H9 (cell line): ENCODE measurements at regions not wholly inside any gene's neighbourhood (a gene's known extent, or its start where the extent isn't known, plus 50 kb on each side); places are given as distances from the start of the nearest gene placed in this dataset.

ENCODE experiments used
- DNase-seq: peaks from one replicate; pipeline ENCODE4 v3.0.0-alpha.2; 2017
- H2AFZ ChIP-seq: one replicate; pipeline ENCODE4 v1.6.1; 2013; ENCODE audit warnings: mild to moderate bottlenecking, low read length, control low read depth, moderate library complexity
- H2AK5ac ChIP-seq: 2 replicates; pipeline ENCODE4 v1.6.1; 2013; ENCODE audit warnings: low read length, control low read depth, mixed read lengths; ENCODE audit not compliant: insufficient read length
- H2BK120ac ChIP-seq: one replicate; pipeline ENCODE4 v1.6.1; 2013; ENCODE audit warnings: low read depth, mild to moderate bottlenecking, low read length, control low read depth, inconsistent platforms; ENCODE audit not compliant: poor library complexity, severe bottlenecking
- H2BK12ac ChIP-seq: 2 replicates; pipeline ENCODE4 v1.6.1; 2013; ENCODE audit warnings: low read length, control low read depth, mixed read lengths, low read depth; ENCODE audit not compliant: insufficient read length
- H2BK15ac ChIP-seq: 2 replicates; pipeline ENCODE4 v1.6.1; 2013; ENCODE audit warnings: low read depth, low read length, control low read depth
- H2BK20ac ChIP-seq: one replicate; pipeline ENCODE4 v1.6.1; 2013; ENCODE audit warnings: low read depth, mild to moderate bottlenecking, low read length, control low read depth, inconsistent platforms; ENCODE audit not compliant: poor library complexity, severe bottlenecking
- H2BK5ac ChIP-seq: 2 replicates; pipeline ENCODE4 v1.6.1; 2013; ENCODE audit warnings: low read length, control low read depth, mixed read lengths; ENCODE audit not compliant: insufficient read length
- H3K14ac ChIP-seq: 2 replicates; pipeline ENCODE4 v1.6.1; 2013; ENCODE audit warnings: low read length, control low read depth; ENCODE audit not compliant: insufficient read depth
- H3K18ac ChIP-seq: 2 replicates; pipeline ENCODE4 v1.6.1; 2013; ENCODE audit warnings: low read depth, mild to moderate bottlenecking, mixed read lengths, low read length, control low read depth; ENCODE audit not compliant: insufficient read length
- H3K23ac ChIP-seq: 2 replicates; pipeline ENCODE4 v1.6.1; 2013; ENCODE audit warnings: low read length, control low read depth, mixed read lengths, low read depth; ENCODE audit not compliant: insufficient read length
- H3K23me2 ChIP-seq: 2 replicates; pipeline ENCODE4 v1.6.1; 2013; ENCODE audit warnings: low read depth, mild to moderate bottlenecking, mixed read lengths, low read length, control low read depth; ENCODE audit not compliant: insufficient read length, poor library complexity, severe bottlenecking
- H3K27ac ChIP-seq: 2 replicates; pipeline ENCODE4 v1.5.1; 2013; ENCODE audit warnings: low read length, control low read depth, mixed read lengths, low read depth; ENCODE audit not compliant: insufficient read length
- H3K27me3 ChIP-seq: 2 replicates; pipeline ENCODE4 v1.6.1; 2013; ENCODE audit warnings: low read length, control low read depth, inconsistent platforms; ENCODE audit not compliant: insufficient read depth
- H3K4ac ChIP-seq: 2 replicates; pipeline ENCODE4 v1.6.1; 2013; ENCODE audit warnings: low read depth, mild to moderate bottlenecking, control low read depth, inconsistent platforms, low read length, moderate library complexity
- H3K4me1 ChIP-seq: 2 replicates; pipeline ENCODE4 v1.6.1; 2013; ENCODE audit warnings: low read length, control low read depth, inconsistent platforms; ENCODE audit not compliant: insufficient read depth
- H3K4me2 ChIP-seq: 2 replicates; pipeline ENCODE4 v1.6.1; 2013; ENCODE audit warnings: low read length, control low read depth, mixed read lengths; ENCODE audit not compliant: insufficient read length, insufficient read depth
- H3K56ac ChIP-seq: 2 replicates; pipeline ENCODE4 v1.6.1; 2013; ENCODE audit warnings: low read depth, mild to moderate bottlenecking, mixed read lengths, low read length, control low read depth; ENCODE audit not compliant: insufficient read length
- H3K79me1 ChIP-seq: 2 replicates; pipeline ENCODE4 v1.6.1; 2013; ENCODE audit warnings: low read depth, mild to moderate bottlenecking, moderate library complexity, low read length, control low read depth, inconsistent platforms; ENCODE audit not compliant: insufficient read depth, poor library complexity, severe bottlenecking
- H3K79me2 ChIP-seq: 2 replicates; pipeline ENCODE4 v1.6.1; 2013; ENCODE audit warnings: low read length, control low read depth, inconsistent platforms; ENCODE audit not compliant: insufficient read depth
- H3K9ac ChIP-seq: 2 replicates; pipeline ENCODE4 v1.6.1; 2013; ENCODE audit warnings: low read length, control low read depth, mixed read lengths; ENCODE audit not compliant: insufficient read length; ENCODE audit errors: extremely low read depth
- H3K9me3 ChIP-seq: one replicate; pipeline ENCODE4 v1.6.1; 2013; ENCODE audit warnings: low read depth, low read length, inconsistent platforms; ENCODE audit not compliant: control insufficient read depth
- H3T11ph ChIP-seq: one replicate; pipeline ENCODE4 v1.6.1; 2013; ENCODE audit warnings: mild to moderate bottlenecking, low read length, control low read depth, inconsistent platforms
- H4K20me1 ChIP-seq: one replicate; pipeline ENCODE4 v1.6.1; 2013; ENCODE audit not compliant: control insufficient read depth, insufficient read length, insufficient read depth
- H4K5ac ChIP-seq: 2 replicates; pipeline ENCODE4 v1.6.1; 2013; ENCODE audit warnings: low read depth, mild to moderate bottlenecking, mixed read lengths, low read length, control low read depth; ENCODE audit not compliant: insufficient read length
- H4K8ac ChIP-seq: replicated peaks from 2 replicates; pipeline ENCODE4 v1.6.1; 2013; ENCODE audit warnings: low read length, control low read depth, mixed read lengths, low read depth; ENCODE audit not compliant: insufficient read length
- H4K91ac ChIP-seq: 2 replicates; pipeline ENCODE4 v1.6.1; 2013; ENCODE audit warnings: low read depth, mild to moderate bottlenecking, moderate library complexity, mixed read lengths, low read length, control low read depth; ENCODE audit not compliant: insufficient read length
- H3K27ac Mint-ChIP-seq, 3 experiments: 2 replicates in 2 of 3; 3 replicates in 1 of 3; pipeline ENCODE4 v1.8.0; 2020 to 2021; ENCODE audit warnings: mixed read lengths in 3 of 3, mild to moderate bottlenecking in 1 of 3, moderate library complexity in 1 of 3
- H3K27me3 Mint-ChIP-seq: 2 replicates; pipeline ENCODE4 v1.8.0; 2021; ENCODE audit warnings: low read depth, mild to moderate bottlenecking, moderate library complexity, mixed read lengths
- H3K36me3 Mint-ChIP-seq, 3 experiments: 2 replicates in 2 of 3; 3 replicates in 1 of 3; pipeline ENCODE4 v1.8.0; 2020 to 2021; ENCODE audit warnings: low read depth in 3 of 3, mixed read lengths in 3 of 3; ENCODE audit not compliant: insufficient read depth in 1 of 3
- H3K4me1 Mint-ChIP-seq, 2 experiments: 2 replicates each; pipeline ENCODE4 v1.8.0; 2020; ENCODE audit warnings: mixed read lengths in 2 of 2
- H3K4me3 Mint-ChIP-seq, 2 experiments: 2 replicates in 1 of 2; 3 replicates in 1 of 2; pipeline ENCODE4 v1.8.0; 2020 to 2021; ENCODE audit warnings: mild to moderate bottlenecking in 2 of 2, mixed read lengths in 2 of 2, moderate library complexity in 1 of 2
- H3K9me3 Mint-ChIP-seq, 2 experiments: 2 replicates in 1 of 2; 3 replicates in 1 of 2; pipeline ENCODE4 v1.8.0; 2020; ENCODE audit warnings: mild to moderate bottlenecking in 2 of 2, mixed read lengths in 2 of 2, moderate library complexity in 1 of 2
- CTCF ChIP-seq: fragments of 200-600 bp; sonication (generic); conservative IDR thresholded peaks from 3 replicates; pipeline ENCODE4 v1.8.0; 2021; ENCODE audit warnings: antibody characterized with exemption, mild to moderate bottlenecking
- WGBS: extraction: QIAGEN DNeasy Blood & Tissue Kit; methylation state at CpG from one replicate; pipeline ENCODE4 v1.1.7; 2013; ENCODE audit warnings: missing lambda C conversion rate, low lambda C conversion rate, mixed read lengths; ENCODE audit not compliant: insufficient read length; ENCODE audit errors: extremely low coverage; 5-methylcytosine and 5-hydroxymethylcytosine counted together

- no peak overlapping the region for H3K27ac Mint-ChIP-seq
- H3K79me2 ChIP-seq, result no peaks in the 10 kb centered on the region
- H2AFZ ChIP-seq, result no peak overlapping the region
Observed at GRCh38 chr9:11894136-11894535, 799.0 kb upstream of the TYRP1 start.

More at GRCh38 chr9:11894136-11894535, 799.0 kb upstream of the TYRP1 start:
- Histone ChIP-seq H3K18ac (no peak overlapping the region), H2AK5ac (no peak overlapping the region), H2BK15ac (no peak overlapping the region), H3K14ac (no peak overlapping the region), H3K27me3 (no peaks in the 10 kb centered on the region), H2BK5ac (no peak overlapping the region), H2BK12ac (no peak overlapping the region), H3K23ac (no peak overlapping the region), H3K27ac (no peak overlapping the region), H4K8ac (no peak overlapping the region), H2BK20ac (no peak overlapping the region), H3K4me1 (no peaks in the 10 kb centered on the region; the same call in 1 of the 2 replicates), H3K4me2 (no peak overlapping the region), H3K23me2 (no peaks in the 10 kb centered on the region), H3K9me3 (no peaks in the 10 kb centered on the region), H3K56ac (no peak overlapping the region), H2BK120ac (no peak overlapping the region), H4K5ac (no peak overlapping the region), H3K79me1 (no peaks in the 10 kb centered on the region), H3T11ph (no peak overlapping the region), H3K9ac (no peak overlapping the region), H3K4ac (no peak overlapping the region), H4K91ac (no peak overlapping the region), H4K20me1 (no peaks in the 10 kb centered on the region)
- H3K4me1 Mint-ChIP-seq, result peaks cover 3 to 13% of the 10 kb centered on the region in 2 experiments; a peak in 2 of 4 replicates
- H3K9me3 Mint-ChIP-seq, result peaks cover 8 to 10% of the 10 kb centered on the region in 2 experiments; a peak in 4 of 5 replicates
- H3K27me3 Mint-ChIP-seq, result no peaks in the 10 kb centered on the region
- no CpG with 5 or more reads among the region's 1 CpG for WGBS
- peaks cover 0 to 8% (median 4%) of the 10 kb centered on the region in 3 experiments; a peak in 5 of 7 replicates for H3K36me3 Mint-ChIP-seq
- no peak overlapping the region for H3K4me3 Mint-ChIP-seq
- no peak for DNase-seq
- no peak for TF ChIP-seq CTCF
